Gastroesophageal sphincter (tissue), 4 donors: ENCODE measurements at regions not wholly inside any gene's neighbourhood (a gene's known extent, or its start where the extent isn't known, plus 50 kb on each side); places are given as distances from the start of the nearest gene placed in this dataset.
"Not testable (repeated sequence)": the region's sequence is repeated elsewhere in the genome, so short reads cannot be mapped to it uniquely, and the experiment has no call there.

Experiments
- ATAC-seq: fragments of 150-250 bp; one replicate; pipeline ENCODE4 v1.9.1; 2016; ENCODE audit warnings: mild to moderate bottlenecking, moderate library complexity
- H3K27ac ChIP-seq, 4 donors: fragments of 200-600 bp; sonication (generic) in 3 of 4; 1 replicate in 3 of 4; 2 replicates in 1 of 4; pipeline ENCODE4 v1.5.1; 2016 to 2019
- H3K27me3 ChIP-seq: fragments of 200-600 bp; sonication (generic); one replicate; pipeline ENCODE4 v1.5.1; 2019
- H3K36me3 ChIP-seq, 2 donors: fragments of 200-600 bp; sonication (generic); one replicate each; pipeline ENCODE4 v1.5.1; 2019; ENCODE audit warnings: control low read depth in 1 of 2
- H3K4me1 ChIP-seq, 3 donors: fragments of 200-600 bp; sonication (generic); 1 replicate in 2 of 3; 2 replicates in 1 of 3; pipeline ENCODE4 v1.5.1; 2016 to 2019; ENCODE audit warnings: control low read depth in 2 of 3
- H3K4me3 ChIP-seq, 2 donors: fragments of 200-600 bp; sonication (generic); one replicate each; pipeline ENCODE4 v1.5.1; 2019; ENCODE audit warnings: mild to moderate bottlenecking in 1 of 2, moderate library complexity in 1 of 2
- H3K9me3 ChIP-seq, 3 donors: fragments of 200-600 bp; sonication (generic); one replicate each; pipeline ENCODE4 v1.5.1; 2017 to 2019; ENCODE audit warnings: control low read depth in 2 of 3
- CTCF ChIP-seq, 4 experiments: fragments of 200-600 bp in 2 of 4; fragments of 450-650 bp in 2 of 4; sonication (generic) in 1 of 4; IDR thresholded peaks; one replicate each; pipeline ENCODE4 v1.5.1; 2017 to 2019; ENCODE audit warnings: antibody characterized with exemption in 4 of 4, mild to moderate bottlenecking in 2 of 4, moderate library complexity in 2 of 4
- EP300 ChIP-seq: sonication (generic); formaldehyde crosslinking; IDR thresholded peaks from one replicate; pipeline ENCODE4 v1.6.1; 2017; ENCODE audit warnings: antibody characterized with exemption, mild to moderate bottlenecking
- POLR2A ChIP-seq, 2 donors: fragments of 450-650 bp; IDR thresholded peaks; one replicate each; pipeline ENCODE4 v1.6.1; 2017; ENCODE audit warnings: antibody characterized with exemption in 2 of 2, mild to moderate bottlenecking in 2 of 2, moderate library complexity in 1 of 2
- POLR2AphosphoS5 ChIP-seq: sonication (generic); formaldehyde crosslinking; IDR thresholded peaks from one replicate; pipeline ENCODE4 v1.6.1; 2017; ENCODE audit warnings: antibody characterized with exemption
- WGBS, 2 donors: methylation state at CpG; one replicate each; pipeline ENCODE4 v1.1.5; 2018; ENCODE audit warnings: low coverage in 1 of 2; 5-methylcytosine and 5-hydroxymethylcytosine counted together

DNA sequence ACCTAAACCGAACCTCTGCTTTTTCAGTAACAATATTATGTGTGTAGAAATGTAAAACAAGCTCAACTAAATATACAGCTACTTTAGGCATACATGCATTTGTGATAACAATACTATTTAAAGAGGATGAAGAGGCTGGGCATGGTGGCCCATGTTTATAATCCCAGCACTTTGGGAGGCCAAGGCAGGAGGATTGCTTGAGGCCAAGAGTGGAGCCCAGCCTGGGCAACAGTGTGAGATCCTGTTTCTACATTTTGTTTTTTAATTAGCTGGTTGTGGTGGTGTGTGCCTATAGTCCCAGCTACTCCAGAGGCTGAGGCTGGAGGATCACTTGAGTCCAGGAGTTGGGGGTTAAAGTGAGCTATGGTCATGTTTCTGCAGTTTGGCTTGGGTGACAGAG is 73.6 kb upstream of the LYPLAL1 start:
- ATAC-seq = no peak
- Histone ChIP-seq H3K9me3 (no peaks in the 10 kb centered on the region), H3K4me1 (no peaks in the 10 kb centered on the region), H3K27me3 (no peaks in the 10 kb centered on the region), H3K27ac (no peak overlapping the region), H3K36me3 (no peaks in the 10 kb centered on the region), H3K4me3 (no peak overlapping the region)
- 0 to 29% methylated on average over 1 of the region's 1 CpG for WGBS, 2 donors
- TF ChIP-seq POLR2A (IDR thresholded peaks at IDR 0.05) (no peak), EP300 (no peak), CTCF (IDR thresholded peaks at IDR 0.05) (no peak), POLR2AphosphoS5 (no peak)

GRCh38 chr1:219102466-219102865 is 71.2 kb upstream of the LYPLAL1 start:
- 92% methylated on average over 1 of the region's 1 CpG; no CpG with 5 or more reads in 1 of the 2 donors for WGBS, 2 donors
- ATAC-seq, H3K36me3 ChIP-seq: not testable (repeated sequence)

DNA sequence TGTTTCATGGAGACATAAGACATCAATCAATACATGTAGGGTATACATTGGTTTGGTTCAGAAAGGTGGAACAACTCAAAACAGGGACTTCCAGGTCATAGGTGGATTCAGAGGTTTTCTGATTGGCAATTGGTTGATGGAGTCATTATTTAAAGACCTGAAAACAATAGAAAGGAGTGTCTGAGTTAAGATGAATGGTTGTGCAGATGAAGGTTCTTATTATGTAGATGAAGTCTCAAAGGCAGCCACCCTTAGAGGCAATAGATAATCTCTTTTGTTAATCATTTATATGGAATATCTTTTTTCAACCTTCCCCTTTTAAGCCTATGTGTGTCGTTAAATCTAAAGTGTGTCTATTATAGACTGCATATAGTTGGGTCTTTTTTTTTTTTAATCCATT is 67.8 kb upstream of the LYPLAL1 start:
- H3K9me3 ChIP-seq = no peaks in the 10 kb centered on the region
- WGBS, 2 donors = 82 to 93% methylated on average over 1 of the region's 1 CpG
- H3K27me3 ChIP-seq = no peaks in the 10 kb centered on the region
- no peak overlapping the region for H3K4me3 ChIP-seq
- H3K36me3 ChIP-seq = no peaks in the 10 kb centered on the region
- TF ChIP-seq EP300 (no peak), POLR2AphosphoS5 (no peak), CTCF (IDR thresholded peaks at IDR 0.05) (no peak), POLR2A (IDR thresholded peaks at IDR 0.05) (no peak)
- ATAC-seq = no peak
- no peaks in the 10 kb centered on the region for H3K4me1 ChIP-seq
- H3K27ac ChIP-seq = no peak overlapping the region

More at GRCh38 chr1:219102466-219102865, 71.2 kb upstream of the LYPLAL1 start:
- not testable (repeated sequence) for H3K27ac ChIP-seq, H3K9me3 ChIP-seq, H3K27me3 ChIP-seq, H3K4me3 ChIP-seq, H3K4me1 ChIP-seq

DNA sequence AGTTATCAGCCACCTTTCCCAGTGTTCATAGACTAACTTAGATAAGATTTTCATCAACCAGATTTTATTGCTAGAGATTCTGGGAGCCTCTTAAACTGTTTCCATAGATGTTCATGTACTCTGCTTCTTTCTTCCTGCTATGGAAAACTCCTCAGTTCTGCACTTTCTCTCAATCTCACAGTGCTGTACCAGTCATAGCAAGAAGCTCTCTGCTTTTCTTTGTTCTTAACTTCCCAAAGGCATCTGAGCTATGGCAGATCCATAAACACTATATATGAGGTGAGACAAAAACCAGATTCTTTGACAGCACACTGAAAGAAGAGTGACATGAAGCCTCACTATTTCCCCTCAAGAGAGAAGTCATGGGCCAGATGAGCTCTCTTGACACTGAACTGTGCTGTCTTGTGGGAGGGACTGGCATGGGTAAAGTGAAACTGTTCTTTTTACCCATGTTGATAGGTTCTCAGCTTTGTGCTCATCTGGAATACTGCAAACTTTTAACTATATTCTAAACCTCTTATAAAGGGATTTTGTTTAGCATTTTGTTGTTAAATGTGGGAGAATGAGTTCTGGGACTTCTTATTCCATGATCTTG is 64.2 kb upstream of the LYPLAL1 start:
- Histone ChIP-seq H3K27ac (no peak overlapping the region), H3K4me1 (no peaks in the 10 kb centered on the region), H3K36me3 (no peaks in the 10 kb centered on the region), H3K27me3 (no peaks in the 10 kb centered on the region), H3K4me3 (no peak overlapping the region), H3K9me3 (peaks cover 0 to 9% (median 0%) of the 10 kb centered on the region in 3 donors)
- ATAC-seq = no peak
- TF ChIP-seq CTCF (IDR thresholded peaks at IDR 0.05) = no peak
- TF ChIP-seq POLR2AphosphoS5 = no peak
- no peak for TF ChIP-seq POLR2A (IDR thresholded peaks at IDR 0.05)
- no peak for TF ChIP-seq EP300

GRCh38 chr1:219113261-219113660 is 60.4 kb upstream of the LYPLAL1 start:
- no peak for ATAC-seq
- Histone ChIP-seq H3K27ac (no peak overlapping the region), H3K27me3 (no peaks in the 10 kb centered on the region), H3K4me3 (no peak overlapping the region), H3K9me3 (peaks cover 0 to 9% (median 0%) of the 10 kb centered on the region in 3 donors), H3K36me3 (no peaks in the 10 kb centered on the region), H3K4me1 (no peaks in the 10 kb centered on the region)
- TF ChIP-seq EP300 (no peak), POLR2A (IDR thresholded peaks at IDR 0.05) (no peak), CTCF (IDR thresholded peaks at IDR 0.05) (no peak), POLR2AphosphoS5 (no peak)
